HG03280 (cell line): ENCODE measurements at regions not wholly inside any gene's neighbourhood (a gene's known extent, or its start where the extent isn't known, plus 50 kb on each side); places are given as distances from the start of the nearest gene placed in this dataset.

ENCODE experiments used
- ATAC-seq: cut with Tn5 transposase; IDR thresholded peaks from one replicate; pipeline ENCODE4 v1.9.1; 2021; ENCODE audit warnings: mild to moderate bottlenecking, moderate library complexity; ENCODE audit not compliant: unreplicated experiment

DNA sequence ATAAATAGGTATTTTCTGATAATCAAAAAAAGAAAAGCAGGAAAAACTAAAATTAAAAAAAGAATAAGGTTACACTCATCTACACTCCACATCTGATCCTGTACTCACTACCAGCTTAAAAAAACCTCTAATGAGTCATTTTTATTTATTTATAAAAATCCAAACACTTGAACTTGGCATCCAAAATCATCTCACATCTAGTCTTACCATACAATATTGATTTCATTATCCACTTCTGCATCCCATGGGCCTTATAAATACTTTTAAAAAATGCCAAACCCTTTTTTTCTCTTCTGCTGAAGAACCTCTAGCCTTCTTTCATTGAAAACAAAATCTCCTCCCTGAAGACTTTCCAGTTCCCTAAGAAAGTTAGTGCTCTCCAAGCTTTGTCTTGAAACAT is 109.7 kb downstream of the TMTC3 start:
- ATAC-seq, result no peak

DNA sequence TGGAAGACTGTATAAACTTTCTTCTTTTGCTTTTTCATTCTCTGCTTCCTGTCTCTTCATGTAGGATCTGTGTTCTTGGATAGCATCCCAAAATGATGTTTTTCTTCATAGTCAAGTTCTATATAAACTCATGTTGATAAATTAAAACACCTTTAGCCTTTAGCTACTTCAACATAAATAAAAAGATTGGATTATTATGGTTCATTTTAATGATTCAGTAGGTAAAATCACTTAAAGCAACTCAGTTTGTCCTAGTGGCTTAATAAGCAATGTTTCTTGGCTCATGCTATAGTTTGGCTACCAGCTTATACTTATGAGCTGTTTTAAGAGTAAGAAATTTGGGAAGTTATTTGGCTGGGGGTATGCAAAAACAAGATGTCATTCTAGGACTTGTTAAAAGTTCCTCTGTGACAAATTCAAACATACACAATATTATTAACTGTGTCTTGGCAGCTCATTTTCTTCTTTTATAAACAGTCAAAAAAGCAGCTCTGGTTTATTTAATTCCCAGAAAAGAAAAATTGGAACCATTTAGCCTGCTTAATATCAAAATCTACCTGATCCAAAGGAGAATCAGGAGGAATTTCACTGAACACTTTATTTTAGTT is 111.4 kb downstream of the TMTC3 start:
- no peak for ATAC-seq

- no peak for ATAC-seq
Observed at GRCh38 chr12:88255224-88255623, 113.1 kb downstream of the TMTC3 start.

GRCh38 chr12:88255847-88256246 is 113.7 kb downstream of the TMTC3 start:
- no peak for ATAC-seq

GRCh38 chr12:88258396-88258795 is 116.3 kb downstream of the TMTC3 start:
- ATAC-seq, result no peak

- ATAC-seq, result no peak
Observed at GRCh38 chr12:88266806-88267360, 124.8 kb downstream of the TMTC3 start.

- ATAC-seq, result no peak
Observed at GRCh38 chr12:88267630-88268029, 125.5 kb downstream of the TMTC3 start.

GRCh38 chr12:88272456-88272855 is 130.3 kb downstream of the TMTC3 start:
- ATAC-seq, result no peak

DNA sequence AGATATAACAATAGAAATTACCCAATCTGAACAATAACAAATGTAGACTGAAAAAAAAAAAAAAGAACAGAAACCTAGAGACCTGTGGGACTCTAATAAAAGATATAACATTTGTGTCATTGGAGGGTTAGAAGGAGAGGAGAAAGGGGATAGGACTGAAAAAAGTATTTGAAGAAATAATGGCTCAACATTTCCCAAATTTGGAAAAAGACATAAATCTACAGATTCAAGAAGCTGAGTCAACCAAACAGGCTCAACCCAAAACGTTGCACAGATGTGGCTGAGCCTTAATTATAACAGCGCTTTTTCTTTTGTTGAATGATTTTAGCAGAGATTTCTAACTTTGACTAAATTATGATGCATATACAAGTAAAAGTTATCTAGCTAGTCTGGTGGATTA is 131.3 kb downstream of the TMTC3 start:
- ATAC-seq, result no peak

DNA sequence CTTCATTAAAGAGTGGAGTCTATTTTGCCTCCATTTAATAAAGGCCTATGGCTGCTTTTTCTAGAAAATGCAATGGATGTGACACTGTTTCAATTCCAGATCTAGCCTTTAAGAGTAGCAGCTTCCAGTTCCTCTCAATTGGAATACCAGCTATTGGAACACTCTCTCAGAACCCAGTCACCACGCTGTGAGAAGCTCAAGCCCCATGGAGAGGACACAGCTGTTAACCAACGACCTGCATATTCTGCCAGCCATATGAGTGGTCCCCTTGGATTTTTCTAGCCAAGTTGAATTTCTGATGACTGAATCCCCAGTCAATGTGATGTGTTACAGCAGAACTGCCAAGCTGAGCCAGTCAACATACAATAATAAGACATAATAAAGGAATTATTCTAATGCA is 131.8 kb downstream of the TMTC3 start:
- ATAC-seq, result no peak

DNA sequence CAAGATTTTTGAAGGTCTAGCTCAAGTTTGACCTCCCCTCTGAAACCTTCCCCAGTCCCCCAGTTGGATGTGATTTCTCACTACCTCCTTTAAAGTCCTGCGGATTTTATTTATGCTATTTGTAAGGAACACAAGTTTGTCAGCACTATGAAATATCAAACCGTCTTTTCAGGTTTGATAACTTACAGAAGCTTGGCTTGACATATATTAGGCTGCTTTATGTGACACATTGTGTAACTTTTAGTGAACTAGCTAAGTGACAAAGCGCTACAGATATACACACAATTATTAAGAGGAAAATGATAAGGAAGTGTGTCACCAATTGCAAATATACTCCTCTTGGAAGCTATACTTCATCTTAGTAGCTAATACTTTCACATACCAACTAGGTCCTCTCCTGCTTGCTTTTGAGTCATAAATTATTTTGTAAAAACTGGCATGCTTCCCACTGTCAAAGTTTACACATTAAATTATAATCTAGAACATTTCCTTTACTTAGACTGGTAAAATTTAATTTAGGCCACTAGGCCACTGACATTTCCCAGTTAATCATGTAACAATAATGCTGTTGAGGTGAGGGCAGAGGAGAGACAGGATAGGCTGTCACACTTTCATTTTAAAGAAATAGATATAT is 149.5 kb downstream of the TMTC3 start:
- ATAC-seq, result no peak

GRCh38 chr12:88298014-88298682 is 156.0 kb downstream of the TMTC3 start:
- ATAC-seq, result no peak

GRCh38 chr12:88298761-88299242 is 156.7 kb downstream of the TMTC3 start:
- ATAC-seq, result no peak

- peak; percentile 91 for ATAC-seq
Observed at GRCh38 chr12:88299567-88300101, 157.5 kb downstream of the TMTC3 start.

DNA sequence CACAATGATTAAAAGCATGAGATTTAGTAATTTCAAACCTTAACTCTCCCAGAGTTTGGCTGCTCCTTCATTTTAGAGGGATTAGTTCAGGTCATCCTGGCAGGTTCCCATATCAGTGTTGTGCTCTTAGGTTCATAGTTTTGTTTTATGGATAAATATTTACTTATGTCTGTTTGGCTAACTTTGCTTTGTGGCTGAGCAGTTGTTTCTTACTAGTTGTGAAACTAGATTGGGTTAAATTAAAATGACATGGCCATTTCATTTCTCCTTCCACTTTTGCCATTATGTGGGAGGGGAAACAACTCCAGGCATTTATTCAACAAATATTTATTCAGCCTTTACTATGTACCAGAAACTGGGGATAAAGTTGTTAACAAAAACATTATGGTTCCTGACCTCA is 158.8 kb downstream of the TMTC3 start:
- no peak for ATAC-seq

DNA sequence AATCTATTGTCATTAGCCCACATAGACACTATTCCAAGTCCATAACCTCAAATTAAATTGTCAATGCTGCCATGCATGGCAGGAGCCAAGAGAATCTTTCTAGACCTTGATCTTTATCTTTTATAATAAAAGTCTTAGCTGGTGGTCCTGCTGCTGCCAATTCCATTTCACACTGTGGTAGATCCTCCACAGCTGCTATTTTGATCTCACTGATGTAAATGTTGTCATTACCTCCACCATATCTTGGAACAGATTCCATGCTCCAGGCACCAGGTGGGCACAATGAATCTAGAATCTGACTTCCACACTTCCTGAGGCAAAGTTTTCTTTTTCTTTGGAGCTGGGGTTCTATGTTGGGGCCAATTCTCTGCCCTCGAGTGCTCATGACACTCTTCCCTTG is 161.2 kb downstream of the TMTC3 start:
- no peak for ATAC-seq

DNA sequence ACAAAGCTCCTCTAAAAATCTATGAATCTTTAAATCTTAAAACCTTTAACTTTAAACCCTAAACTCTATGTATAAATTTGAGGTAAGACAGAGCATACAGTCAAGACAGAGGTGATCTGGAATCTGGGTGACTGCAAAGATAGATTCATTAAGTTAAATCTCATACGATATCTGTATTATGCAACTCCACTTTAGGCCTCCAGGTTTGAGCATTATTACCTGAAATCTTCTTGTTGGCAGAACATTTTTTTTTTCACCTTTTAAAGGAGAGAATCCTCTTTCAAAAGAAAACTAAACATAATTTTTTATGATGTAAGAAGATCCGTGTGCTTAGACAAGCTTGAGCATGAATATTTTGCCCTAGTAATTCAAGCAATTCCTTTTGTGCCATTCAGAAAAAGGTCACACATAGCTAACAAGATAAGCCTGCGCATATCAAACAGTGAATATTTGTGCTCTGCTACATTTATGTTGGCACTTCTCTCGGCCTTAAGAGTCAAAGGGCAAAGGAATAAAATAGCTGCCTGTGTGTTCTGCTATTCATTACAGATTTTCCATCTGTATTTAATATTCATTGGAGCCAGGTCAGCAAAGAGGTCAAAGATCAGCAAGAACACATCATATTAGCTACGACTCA is 163.3 kb downstream of the TMTC3 start:
- ATAC-seq, result no peak

- ATAC-seq, result no peak
Observed at GRCh38 chr12:88306471-88307069, 164.5 kb downstream of the TMTC3 start.

- ATAC-seq, result no peak
Observed at GRCh38 chr12:88307961-88308360, 165.9 kb downstream of the TMTC3 start.

GRCh38 chr12:88308825-88309224 is 166.7 kb downstream of the TMTC3 start:
- ATAC-seq, result no peak

DNA sequence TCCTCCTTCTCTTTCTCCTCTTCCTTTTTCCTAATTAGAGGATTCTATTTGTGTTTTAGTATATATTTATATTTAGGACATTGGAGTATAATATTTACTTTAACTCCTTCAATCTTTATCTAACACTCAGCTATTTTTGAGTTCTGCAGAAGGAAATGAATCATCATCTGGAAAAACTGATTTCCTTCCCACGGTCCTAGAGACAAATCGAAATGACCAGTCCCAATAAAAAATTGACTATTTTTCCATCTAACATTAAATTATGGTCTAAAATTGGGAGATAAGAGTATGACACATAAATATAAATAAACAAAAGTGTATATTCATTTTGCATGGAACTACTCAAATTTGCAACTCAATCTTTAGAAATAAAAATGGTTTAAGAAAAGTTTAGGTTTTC is 167.4 kb downstream of the TMTC3 start:
- ATAC-seq, result no peak
